ENCODE measurements at regions not wholly inside any gene's neighbourhood (a gene's known extent, or its start where the extent isn't known, plus 50 kb on each side); places are given as distances from the start of the nearest gene placed in this dataset.

GRCh38 chr5:133705331-133705730 lies 93.0 kb upstream of the FSTL4 start:
- DNase-seq: no peak

GRCh38 chr5:133704411-133704810 lies 92.1 kb upstream of the FSTL4 start:
- no peak for DNase-seq

- DNase-seq: no peak
Measured at GRCh38 chr5:133703935-133704334, 91.6 kb upstream of the FSTL4 start.

- no peak for DNase-seq
Measured at GRCh38 chr5:133702791-133703770, 90.7 kb upstream of the FSTL4 start.

GRCh38 chr5:133701871-133702270 lies 89.5 kb upstream of the FSTL4 start:
- DNase-seq: no peak

- no peak for DNase-seq
Measured at GRCh38 chr5:133700251-133700650, 87.9 kb upstream of the FSTL4 start.

GRCh38 chr5:133698646-133699526 lies 86.5 kb upstream of the FSTL4 start:
- no peak for DNase-seq

- no peak for DNase-seq
Measured at GRCh38 chr5:133698259-133698554, 85.9 kb upstream of the FSTL4 start.

GRCh38 chr5:133697536-133698258 lies 85.4 kb upstream of the FSTL4 start:
- DNase-seq: no peak

GRCh38 chr5:133696782-133697507 lies 84.6 kb upstream of the FSTL4 start:
- no peak for DNase-seq

- DNase-seq: no peak
Measured at GRCh38 chr5:133696006-133696584, 83.8 kb upstream of the FSTL4 start.

- DNase-seq: no peak
Measured at GRCh38 chr5:133694181-133694831, 82.0 kb upstream of the FSTL4 start.

GRCh38 chr5:133691448-133691847 lies 79.1 kb upstream of the FSTL4 start:
- no peak for DNase-seq

- DNase-seq: no peak
Measured at GRCh38 chr5:133690746-133691145, 78.4 kb upstream of the FSTL4 start.

- no peak for DNase-seq
Measured at GRCh38 chr5:133688391-133688790, 76.0 kb upstream of the FSTL4 start.

GRCh38 chr5:133687212-133688061 lies 75.1 kb upstream of the FSTL4 start:
- DNase-seq: no peak

GRCh38 chr5:133686566-133686965 lies 74.2 kb upstream of the FSTL4 start:
- DNase-seq: no peak

- DNase-seq: no peak
Measured at GRCh38 chr5:133685402-133686018, 73.2 kb upstream of the FSTL4 start.

GRCh38 chr5:133683646-133684596 lies 71.6 kb upstream of the FSTL4 start:
- DNase-seq: no peak
